H1 (cell line): ENCODE measurements at regions not wholly inside any gene's neighbourhood (a gene's known extent, or its start where the extent isn't known, plus 50 kb on each side); places are given as distances from the start of the nearest gene placed in this dataset.

ENCODE experiments used
- BCL11A ChIP-seq, 2 experiments: IDR thresholded peaks; one replicate each; pipeline ENCODE4 v1.6.1; 2011; ENCODE audit warnings: low read depth in 2 of 2, low read length in 2 of 2, mild to moderate bottlenecking in 2 of 2
- CEBPB ChIP-seq: IDR thresholded peaks from 2 replicates; pipeline ENCODE4 v1.6.1; 2012; ENCODE audit warnings: low read depth, low read length
- FOSL1 ChIP-seq: IDR thresholded peaks from 2 replicates; pipeline ENCODE4 v1.6.1; 2011; ENCODE audit warnings: mild to moderate bottlenecking, low read depth, low read length, moderate library complexity; ENCODE audit not compliant: insufficient read depth
- TEAD4 ChIP-seq: IDR thresholded peaks from 2 replicates; pipeline ENCODE4 v1.6.1; 2012; ENCODE audit warnings: low read depth, low read length, inconsistent platforms, mixed read lengths
- TF ChIP-seq, protein P1 (sequence below): IDR thresholded peaks from 2 replicates; pipeline ENCODE4 v1.6.1; 2012; ENCODE audit warnings: inconsistent platforms
- TF ChIP-seq, protein P2 (sequence below): IDR thresholded peaks from 2 replicates; pipeline ENCODE4 v1.6.1; 2012; ENCODE audit warnings: low read length, inconsistent platforms
- TF ChIP-seq, protein P3 (sequence below): fragments of 300-600 bp; sonication (generic); IDR thresholded peaks from 2 replicates; pipeline ENCODE4 v1.7.1; 2012; ENCODE audit warnings: low read length, moderate library complexity, mild to moderate bottlenecking, inconsistent platforms; ENCODE audit not compliant: insufficient replicate concordance

DNA sequence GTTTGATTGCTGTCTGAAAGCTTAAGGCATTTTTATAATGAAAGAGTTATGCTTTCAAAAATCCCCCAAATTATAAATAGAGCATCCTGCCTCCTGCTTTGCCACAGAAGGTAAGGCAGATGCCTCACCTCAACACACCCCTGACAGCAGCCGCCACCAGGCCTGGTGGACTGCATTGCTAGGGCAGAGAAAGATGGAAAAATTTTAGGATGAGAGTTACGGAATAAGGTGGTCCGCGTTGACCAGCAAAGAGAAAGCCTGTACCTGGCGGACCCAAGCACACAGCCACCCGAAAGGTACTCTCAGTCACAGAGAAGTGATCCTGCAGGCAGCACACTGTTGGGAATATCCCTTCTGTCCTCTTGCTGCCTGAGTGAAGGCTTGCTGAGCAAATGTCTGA is 360.4 kb upstream of the SHH start (continued):
- TF ChIP-seq, protein P1, sequence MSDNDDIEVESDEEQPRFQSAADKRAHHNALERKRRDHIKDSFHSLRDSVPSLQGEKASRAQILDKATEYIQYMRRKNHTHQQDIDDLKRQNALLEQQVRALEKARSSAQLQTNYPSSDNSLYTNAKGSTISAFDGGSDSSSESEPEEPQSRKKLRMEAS = no peak
- TF ChIP-seq BCL11A (IDR thresholded peaks at IDR 0.05; ENCODE audit: low read depth in 2 of 2, low read length in 2 of 2) (no peak), CEBPB (no peak), FOSL1 (no peak), TEAD4 (no peak)
- TF ChIP-seq, protein P2, sequence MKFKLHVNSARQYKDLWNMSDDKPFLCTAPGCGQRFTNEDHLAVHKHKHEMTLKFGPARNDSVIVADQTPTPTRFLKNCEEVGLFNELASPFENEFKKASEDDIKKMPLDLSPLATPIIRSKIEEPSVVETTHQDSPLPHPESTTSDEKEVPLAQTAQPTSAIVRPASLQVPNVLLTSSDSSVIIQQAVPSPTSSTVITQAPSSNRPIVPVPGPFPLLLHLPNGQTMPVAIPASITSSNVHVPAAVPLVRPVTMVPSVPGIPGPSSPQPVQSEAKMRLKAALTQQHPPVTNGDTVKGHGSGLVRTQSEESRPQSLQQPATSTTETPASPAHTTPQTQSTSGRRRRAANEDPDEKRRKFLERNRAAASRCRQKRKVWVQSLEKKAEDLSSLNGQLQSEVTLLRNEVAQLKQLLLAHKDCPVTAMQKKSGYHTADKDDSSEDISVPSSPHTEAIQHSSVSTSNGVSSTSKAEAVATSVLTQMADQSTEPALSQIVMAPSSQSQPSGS = no peak
- TF ChIP-seq, protein P3, sequence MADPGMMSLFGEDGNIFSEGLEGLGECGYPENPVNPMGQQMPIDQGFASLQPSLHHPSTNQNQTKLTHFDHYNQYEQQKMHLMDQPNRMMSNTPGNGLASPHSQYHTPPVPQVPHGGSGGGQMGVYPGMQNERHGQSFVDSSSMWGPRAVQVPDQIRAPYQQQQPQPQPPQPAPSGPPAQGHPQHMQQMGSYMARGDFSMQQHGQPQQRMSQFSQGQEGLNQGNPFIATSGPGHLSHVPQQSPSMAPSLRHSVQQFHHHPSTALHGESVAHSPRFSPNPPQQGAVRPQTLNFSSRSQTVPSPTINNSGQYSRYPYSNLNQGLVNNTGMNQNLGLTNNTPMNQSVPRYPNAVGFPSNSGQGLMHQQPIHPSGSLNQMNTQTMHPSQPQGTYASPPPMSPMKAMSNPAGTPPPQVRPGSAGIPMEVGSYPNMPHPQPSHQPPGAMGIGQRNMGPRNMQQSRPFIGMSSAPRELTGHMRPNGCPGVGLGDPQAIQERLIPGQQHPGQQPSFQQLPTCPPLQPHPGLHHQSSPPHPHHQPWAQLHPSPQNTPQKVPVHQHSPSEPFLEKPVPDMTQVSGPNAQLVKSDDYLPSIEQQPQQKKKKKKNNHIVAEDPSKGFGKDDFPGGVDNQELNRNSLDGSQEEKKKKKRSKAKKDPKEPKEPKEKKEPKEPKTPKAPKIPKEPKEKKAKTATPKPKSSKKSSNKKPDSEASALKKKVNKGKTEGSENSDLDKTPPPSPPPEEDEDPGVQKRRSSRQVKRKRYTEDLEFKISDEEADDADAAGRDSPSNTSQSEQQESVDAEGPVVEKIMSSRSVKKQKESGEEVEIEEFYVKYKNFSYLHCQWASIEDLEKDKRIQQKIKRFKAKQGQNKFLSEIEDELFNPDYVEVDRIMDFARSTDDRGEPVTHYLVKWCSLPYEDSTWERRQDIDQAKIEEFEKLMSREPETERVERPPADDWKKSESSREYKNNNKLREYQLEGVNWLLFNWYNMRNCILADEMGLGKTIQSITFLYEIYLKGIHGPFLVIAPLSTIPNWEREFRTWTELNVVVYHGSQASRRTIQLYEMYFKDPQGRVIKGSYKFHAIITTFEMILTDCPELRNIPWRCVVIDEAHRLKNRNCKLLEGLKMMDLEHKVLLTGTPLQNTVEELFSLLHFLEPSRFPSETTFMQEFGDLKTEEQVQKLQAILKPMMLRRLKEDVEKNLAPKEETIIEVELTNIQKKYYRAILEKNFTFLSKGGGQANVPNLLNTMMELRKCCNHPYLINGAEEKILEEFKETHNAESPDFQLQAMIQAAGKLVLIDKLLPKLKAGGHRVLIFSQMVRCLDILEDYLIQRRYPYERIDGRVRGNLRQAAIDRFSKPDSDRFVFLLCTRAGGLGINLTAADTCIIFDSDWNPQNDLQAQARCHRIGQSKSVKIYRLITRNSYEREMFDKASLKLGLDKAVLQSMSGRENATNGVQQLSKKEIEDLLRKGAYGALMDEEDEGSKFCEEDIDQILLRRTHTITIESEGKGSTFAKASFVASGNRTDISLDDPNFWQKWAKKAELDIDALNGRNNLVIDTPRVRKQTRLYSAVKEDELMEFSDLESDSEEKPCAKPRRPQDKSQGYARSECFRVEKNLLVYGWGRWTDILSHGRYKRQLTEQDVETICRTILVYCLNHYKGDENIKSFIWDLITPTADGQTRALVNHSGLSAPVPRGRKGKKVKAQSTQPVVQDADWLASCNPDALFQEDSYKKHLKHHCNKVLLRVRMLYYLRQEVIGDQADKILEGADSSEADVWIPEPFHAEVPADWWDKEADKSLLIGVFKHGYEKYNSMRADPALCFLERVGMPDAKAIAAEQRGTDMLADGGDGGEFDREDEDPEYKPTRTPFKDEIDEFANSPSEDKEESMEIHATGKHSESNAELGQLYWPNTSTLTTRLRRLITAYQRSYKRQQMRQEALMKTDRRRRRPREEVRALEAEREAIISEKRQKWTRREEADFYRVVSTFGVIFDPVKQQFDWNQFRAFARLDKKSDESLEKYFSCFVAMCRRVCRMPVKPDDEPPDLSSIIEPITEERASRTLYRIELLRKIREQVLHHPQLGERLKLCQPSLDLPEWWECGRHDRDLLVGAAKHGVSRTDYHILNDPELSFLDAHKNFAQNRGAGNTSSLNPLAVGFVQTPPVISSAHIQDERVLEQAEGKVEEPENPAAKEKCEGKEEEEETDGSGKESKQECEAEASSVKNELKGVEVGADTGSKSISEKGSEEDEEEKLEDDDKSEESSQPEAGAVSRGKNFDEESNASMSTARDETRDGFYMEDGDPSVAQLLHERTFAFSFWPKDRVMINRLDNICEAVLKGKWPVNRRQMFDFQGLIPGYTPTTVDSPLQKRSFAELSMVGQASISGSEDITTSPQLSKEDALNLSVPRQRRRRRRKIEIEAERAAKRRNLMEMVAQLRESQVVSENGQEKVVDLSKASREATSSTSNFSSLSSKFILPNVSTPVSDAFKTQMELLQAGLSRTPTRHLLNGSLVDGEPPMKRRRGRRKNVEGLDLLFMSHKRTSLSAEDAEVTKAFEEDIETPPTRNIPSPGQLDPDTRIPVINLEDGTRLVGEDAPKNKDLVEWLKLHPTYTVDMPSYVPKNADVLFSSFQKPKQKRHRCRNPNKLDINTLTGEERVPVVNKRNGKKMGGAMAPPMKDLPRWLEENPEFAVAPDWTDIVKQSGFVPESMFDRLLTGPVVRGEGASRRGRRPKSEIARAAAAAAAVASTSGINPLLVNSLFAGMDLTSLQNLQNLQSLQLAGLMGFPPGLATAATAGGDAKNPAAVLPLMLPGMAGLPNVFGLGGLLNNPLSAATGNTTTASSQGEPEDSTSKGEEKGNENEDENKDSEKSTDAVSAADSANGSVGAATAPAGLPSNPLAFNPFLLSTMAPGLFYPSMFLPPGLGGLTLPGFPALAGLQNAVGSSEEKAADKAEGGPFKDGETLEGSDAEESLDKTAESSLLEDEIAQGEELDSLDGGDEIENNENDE = no peak
